Neural cell (in vitro differentiated cells): ENCODE measurements at regions not wholly inside any gene's neighbourhood (a gene's known extent, or its start where the extent isn't known, plus 50 kb on each side); places are given as distances from the start of the nearest gene placed in this dataset.

ENCODE experiments used
- H2AFZ ChIP-seq: fragments of 200-600, 300-800 bp; sonication (generic), shearing (Covaris generic); 2 replicates; pipeline ENCODE4 v1.6.0; 2014; ENCODE audit warnings: low read depth, mild to moderate bottlenecking, antibody characterized with exemption, low read length, moderate library complexity
- H3F3A ChIP-seq: fragments of 200-600 bp; shearing (Covaris generic); 2 replicates; pipeline ENCODE4 v1.6.1; 2016; ENCODE audit warnings: mild to moderate bottlenecking, moderate library complexity, mixed read lengths, antibody characterized with exemption, low read length; ENCODE audit not compliant: insufficient read depth, poor library complexity, severe bottlenecking
- H3K27ac ChIP-seq: fragments of 200-600, 300-800 bp; sonication (generic), shearing (Covaris generic); 2 replicates; pipeline ENCODE4 v1.5.1; 2014; ENCODE audit warnings: mild to moderate bottlenecking, low read length, moderate library complexity
- H3K27me3 ChIP-seq: fragments of 300-800, 200-600 bp; sonication (generic), shearing (Covaris generic); 2 replicates; pipeline ENCODE4 v1.6.0; 2014; ENCODE audit warnings: mild to moderate bottlenecking, low read depth, low read length, moderate library complexity; ENCODE audit not compliant: insufficient read depth
- H3K36me3 ChIP-seq: fragments of 300-800, 200-600 bp; sonication (generic), shearing (Covaris generic); 2 replicates; pipeline ENCODE4 v1.5.1; 2014; ENCODE audit warnings: mild to moderate bottlenecking, antibody characterized with exemption, low read length, moderate library complexity; ENCODE audit not compliant: insufficient read depth
- H3K4me2 ChIP-seq: fragments of 300-800, 200-600 bp; sonication (generic), shearing (Covaris generic); 2 replicates; pipeline ENCODE4 v1.6.0; 2014; ENCODE audit warnings: mild to moderate bottlenecking, low read length
- H3K4me3 ChIP-seq: fragments of 300-800, 200-600 bp; sonication (generic), shearing (Covaris generic); 2 replicates; pipeline ENCODE4 v1.5.1; 2014; ENCODE audit warnings: mild to moderate bottlenecking, low read length, moderate library complexity
- H3K79me2 ChIP-seq: fragments of 200-600 bp; shearing (Covaris generic); replicated peaks from 2 replicates; pipeline ENCODE4 v1.6.0; 2014; ENCODE audit warnings: mild to moderate bottlenecking, low read length, moderate library complexity; ENCODE audit not compliant: insufficient read depth
- H3K9ac ChIP-seq: fragments of 300-800, 200-600 bp; sonication (generic), shearing (Covaris generic); 2 replicates; pipeline ENCODE4 v1.6.1; 2016; ENCODE audit warnings: mild to moderate bottlenecking, low read length, mixed read lengths
- H3K9me2 ChIP-seq: fragments of 200-600 bp; shearing (Covaris generic); 2 replicates; pipeline ENCODE4 v1.6.1; 2016; ENCODE audit warnings: mild to moderate bottlenecking, low read length, mixed read lengths; ENCODE audit not compliant: insufficient read depth
- H3K9me3 ChIP-seq: fragments of 200-600, 300-800 bp; sonication (generic), shearing (Covaris generic); 2 replicates; pipeline ENCODE4 v1.6.1; 2016; ENCODE audit warnings: mild to moderate bottlenecking, mixed run types, low read length, moderate library complexity, mixed read lengths
- H4K20me1 ChIP-seq: fragments of 200-600 bp; shearing (Covaris generic); 2 replicates; pipeline ENCODE4 v1.6.1; 2016; ENCODE audit warnings: mild to moderate bottlenecking, mixed run types; ENCODE audit not compliant: insufficient read depth
- EP300 ChIP-seq: fragments of 450-650 bp; conservative IDR thresholded peaks from 2 replicates; pipeline ENCODE4 v1.6.1; 2014; ENCODE audit warnings: antibody characterized with exemption, mild to moderate bottlenecking, moderate library complexity; ENCODE audit not compliant: poor library complexity, severe bottlenecking
- EZH2 ChIP-seq: fragments of 200-600, 300-800 bp; shearing (Covaris generic), sonication (generic); IDR thresholded peaks from 2 replicates; pipeline ENCODE4 v1.6.1; 2014; ENCODE audit warnings: antibody characterized with exemption, low read length, borderline replicate concordance, mild to moderate bottlenecking; ENCODE audit not compliant: insufficient read depth, poor library complexity, severe bottlenecking
- MXI1 ChIP-seq: fragments of 450-650 bp; conservative IDR thresholded peaks from 2 replicates; pipeline ENCODE4 v1.6.1; 2014; ENCODE audit warnings: antibody characterized with exemption, mild to moderate bottlenecking; ENCODE audit not compliant: poor library complexity, severe bottlenecking
- POLR2AphosphoS5 ChIP-seq: IDR thresholded peaks from 2 replicates; pipeline ENCODE4 v1.6.1; 2012
- RAD21 ChIP-seq: fragments of 450-650 bp; conservative IDR thresholded peaks from 2 replicates; pipeline ENCODE4 v1.6.1; 2014; ENCODE audit warnings: antibody characterized with exemption, mild to moderate bottlenecking, moderate library complexity
- SMC3 ChIP-seq: fragments of 450-650 bp; conservative IDR thresholded peaks from 2 replicates; pipeline ENCODE4 v1.6.1; 2014; ENCODE audit warnings: antibody characterized with exemption, mild to moderate bottlenecking, moderate library complexity; ENCODE audit not compliant: poor library complexity
- TAF1 ChIP-seq: IDR thresholded peaks from 2 replicates; pipeline ENCODE4 v1.6.1; 2012; ENCODE audit warnings: low read depth
- TF ChIP-seq, protein P1 (sequence below): IDR thresholded peaks from 2 replicates; pipeline ENCODE4 v1.6.1; 2012; ENCODE audit warnings: borderline replicate concordance
- TF ChIP-seq, protein P2 (sequence below): fragments of 450-650 bp; IDR thresholded peaks from 2 replicates; pipeline ENCODE4 v1.5.1; 2014; ENCODE audit warnings: antibody characterized with exemption, mild to moderate bottlenecking, moderate library complexity; ENCODE audit not compliant: poor library complexity, severe bottlenecking

- no peaks in the 10 kb centered on the region for H3K79me2 ChIP-seq
- no peaks in the 10 kb centered on the region for H3K9me3 ChIP-seq
- H3K9ac ChIP-seq = no peak overlapping the region
- no peaks in the 10 kb centered on the region for H3F3A ChIP-seq
- no peaks in the 10 kb centered on the region for H3K27me3 ChIP-seq
- no peaks in the 10 kb centered on the region for H4K20me1 ChIP-seq
- no peaks in the 10 kb centered on the region for H3K9me2 ChIP-seq
- no peak overlapping the region for H3K27ac ChIP-seq
- H3K36me3 ChIP-seq = no peaks in the 10 kb centered on the region
- H3K4me3 ChIP-seq = no peak overlapping the region
- H3K4me2 ChIP-seq = no peak overlapping the region
- TF ChIP-seq MXI1 = no peak
- no peak for TF ChIP-seq TAF1
- TF ChIP-seq, protein P1, sequence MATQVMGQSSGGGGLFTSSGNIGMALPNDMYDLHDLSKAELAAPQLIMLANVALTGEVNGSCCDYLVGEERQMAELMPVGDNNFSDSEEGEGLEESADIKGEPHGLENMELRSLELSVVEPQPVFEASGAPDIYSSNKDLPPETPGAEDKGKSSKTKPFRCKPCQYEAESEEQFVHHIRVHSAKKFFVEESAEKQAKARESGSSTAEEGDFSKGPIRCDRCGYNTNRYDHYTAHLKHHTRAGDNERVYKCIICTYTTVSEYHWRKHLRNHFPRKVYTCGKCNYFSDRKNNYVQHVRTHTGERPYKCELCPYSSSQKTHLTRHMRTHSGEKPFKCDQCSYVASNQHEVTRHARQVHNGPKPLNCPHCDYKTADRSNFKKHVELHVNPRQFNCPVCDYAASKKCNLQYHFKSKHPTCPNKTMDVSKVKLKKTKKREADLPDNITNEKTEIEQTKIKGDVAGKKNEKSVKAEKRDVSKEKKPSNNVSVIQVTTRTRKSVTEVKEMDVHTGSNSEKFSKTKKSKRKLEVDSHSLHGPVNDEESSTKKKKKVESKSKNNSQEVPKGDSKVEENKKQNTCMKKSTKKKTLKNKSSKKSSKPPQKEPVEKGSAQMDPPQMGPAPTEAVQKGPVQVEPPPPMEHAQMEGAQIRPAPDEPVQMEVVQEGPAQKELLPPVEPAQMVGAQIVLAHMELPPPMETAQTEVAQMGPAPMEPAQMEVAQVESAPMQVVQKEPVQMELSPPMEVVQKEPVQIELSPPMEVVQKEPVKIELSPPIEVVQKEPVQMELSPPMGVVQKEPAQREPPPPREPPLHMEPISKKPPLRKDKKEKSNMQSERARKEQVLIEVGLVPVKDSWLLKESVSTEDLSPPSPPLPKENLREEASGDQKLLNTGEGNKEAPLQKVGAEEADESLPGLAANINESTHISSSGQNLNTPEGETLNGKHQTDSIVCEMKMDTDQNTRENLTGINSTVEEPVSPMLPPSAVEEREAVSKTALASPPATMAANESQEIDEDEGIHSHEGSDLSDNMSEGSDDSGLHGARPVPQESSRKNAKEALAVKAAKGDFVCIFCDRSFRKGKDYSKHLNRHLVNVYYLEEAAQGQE = no peak
- no peak for TF ChIP-seq SMC3
- TF ChIP-seq EP300 = no peak
- no peak for TF ChIP-seq RAD21
- TF ChIP-seq, protein P2, sequence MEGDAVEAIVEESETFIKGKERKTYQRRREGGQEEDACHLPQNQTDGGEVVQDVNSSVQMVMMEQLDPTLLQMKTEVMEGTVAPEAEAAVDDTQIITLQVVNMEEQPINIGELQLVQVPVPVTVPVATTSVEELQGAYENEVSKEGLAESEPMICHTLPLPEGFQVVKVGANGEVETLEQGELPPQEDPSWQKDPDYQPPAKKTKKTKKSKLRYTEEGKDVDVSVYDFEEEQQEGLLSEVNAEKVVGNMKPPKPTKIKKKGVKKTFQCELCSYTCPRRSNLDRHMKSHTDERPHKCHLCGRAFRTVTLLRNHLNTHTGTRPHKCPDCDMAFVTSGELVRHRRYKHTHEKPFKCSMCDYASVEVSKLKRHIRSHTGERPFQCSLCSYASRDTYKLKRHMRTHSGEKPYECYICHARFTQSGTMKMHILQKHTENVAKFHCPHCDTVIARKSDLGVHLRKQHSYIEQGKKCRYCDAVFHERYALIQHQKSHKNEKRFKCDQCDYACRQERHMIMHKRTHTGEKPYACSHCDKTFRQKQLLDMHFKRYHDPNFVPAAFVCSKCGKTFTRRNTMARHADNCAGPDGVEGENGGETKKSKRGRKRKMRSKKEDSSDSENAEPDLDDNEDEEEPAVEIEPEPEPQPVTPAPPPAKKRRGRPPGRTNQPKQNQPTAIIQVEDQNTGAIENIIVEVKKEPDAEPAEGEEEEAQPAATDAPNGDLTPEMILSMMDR = no peak
- TF ChIP-seq EZH2 = no peak
- no peak for TF ChIP-seq POLR2AphosphoS5
- no peak overlapping the region for H2AFZ ChIP-seq
These were observed 345.7 kb downstream of the HAPSTR1 start for GRCh38 chr16:9437115-9437514.

GRCh38 chr16:9438991-9439390 is 347.5 kb downstream of the HAPSTR1 start:
- Histone ChIP-seq H3K27ac (no peak overlapping the region), H3K36me3 (no peaks in the 10 kb centered on the region), H3K9ac (no peak overlapping the region), H3K79me2 (no peaks in the 10 kb centered on the region), H3K4me3 (no peak overlapping the region), H4K20me1 (no peaks in the 10 kb centered on the region), H3F3A (no peaks in the 10 kb centered on the region), H3K27me3 (no peaks in the 10 kb centered on the region), H3K9me2 (no peaks in the 10 kb centered on the region), H3K4me2 (no peak overlapping the region), H3K9me3 (no peaks in the 10 kb centered on the region), H2AFZ (no peak overlapping the region)
- TF ChIP-seq, protein P2 = no peak
- TF ChIP-seq POLR2AphosphoS5 (no peak), RAD21 (no peak), TAF1 (no peak), MXI1 (no peak), SMC3 (no peak), EP300 (no peak), EZH2 (no peak)
- TF ChIP-seq, protein P1 = no peak
